Body of pancreas (tissue), 4 donors: ENCODE measurements at regions not wholly inside any gene's neighbourhood (a gene's known extent, or its start where the extent isn't known, plus 50 kb on each side); places are given as distances from the start of the nearest gene placed in this dataset.

Experiments
- CTCF ChIP-seq, 7 experiments: fragments of 450-650 bp in 4 of 7; fragments of 200-600 bp in 3 of 7; sonication (generic) in 3 of 7; IDR thresholded peaks; one replicate each; pipeline ENCODE4 v1.5.1; 2016 to 2019; ENCODE audit warnings: antibody characterized with exemption in 7 of 7
- POLR2A ChIP-seq, 3 donors: fragments of 450-650 bp; IDR thresholded peaks; one replicate each; pipeline ENCODE4 v1.6.1; 2016; ENCODE audit warnings: antibody characterized with exemption in 3 of 3, mild to moderate bottlenecking in 2 of 3

- TF ChIP-seq CTCF (IDR thresholded peaks at IDR 0.05): no peak
- TF ChIP-seq POLR2A (IDR thresholded peaks at IDR 0.05): no peak
These were observed 789.2 kb upstream of the SLC35B3 start for GRCh38 chr6:9224539-9224938.
